CD4-positive, alpha-beta T cell (primary cell): ENCODE measurements at regions not wholly inside any gene's neighbourhood (a gene's known extent, or its start where the extent isn't known, plus 50 kb on each side); places are given as distances from the start of the nearest gene placed in this dataset.

Source experiments
- ATAC-seq: fragments of 200-7000 bp; cut with Tn5 transposase; one replicate; pipeline ENCODE4 v1.10.0; 2022; ENCODE audit warnings: mild to moderate bottlenecking; ENCODE audit not compliant: poor library complexity
- CTCF ChIA-PET: fragments of 350-600 bp; sonication (Branson Sonifier 250); formaldehyde crosslinking; loops from one replicate; lab custom pipeline; 2021; ENCODE audit warnings: antibody characterized with exemption, inconsistent platforms; lab: Charles Lee
- POLR2A ChIA-PET: fragments of 350-600 bp; sonication (Branson Sonifier 250); formaldehyde crosslinking; loops from one replicate; lab custom pipeline; 2021; ENCODE audit warnings: antibody characterized with exemption, inconsistent platforms; lab: Charles Lee
- DNase-seq, 14 experiments: peaks; one replicate each; pipeline ENCODE4 v3.0.0-alpha.2; 2013 to 2020; ENCODE audit warnings: mixed read lengths in 2 of 14
- H3K27ac ChIP-seq, 2 donors: one replicate each; pipeline versions ENCODE4 v1.5.1 to v1.7.0; 2013; ENCODE audit warnings: low read length in 2 of 2, low read depth in 1 of 2, mild to moderate bottlenecking in 1 of 2
- H3K27me3 ChIP-seq, 2 experiments: 1 replicate in 1 of 2; 2 replicates in 1 of 2; pipeline versions ENCODE4 v1.6.1 to v1.7.0; 2013; ENCODE audit warnings: low read length in 2 of 2, control low read depth in 1 of 2, mild to moderate bottlenecking in 1 of 2, moderate library complexity in 1 of 2; ENCODE audit not compliant: insufficient read depth in 2 of 2, control insufficient read depth in 1 of 2
- H3K36me3 ChIP-seq: one replicate; pipeline ENCODE4 v1.6.1; 2013; ENCODE audit warnings: low read length, control low read depth; ENCODE audit not compliant: insufficient read depth
- H3K4me1 ChIP-seq: one replicate; pipeline ENCODE4 v1.6.1; 2013; ENCODE audit warnings: low read length, control low read depth; ENCODE audit not compliant: insufficient read depth
- H3K4me3 ChIP-seq: one replicate; pipeline ENCODE4 v1.5.1; 2013; ENCODE audit warnings: mild to moderate bottlenecking, low read length, moderate library complexity
- H3K9me3 ChIP-seq, 2 experiments: 1 replicate in 1 of 2; 2 replicates in 1 of 2; pipeline versions ENCODE4 v1.6.1 to v1.7.0; 2013; ENCODE audit warnings: low read length in 2 of 2, mild to moderate bottlenecking in 2 of 2, control low read depth in 1 of 2, moderate library complexity in 1 of 2; ENCODE audit not compliant: control insufficient read depth in 1 of 2, insufficient read depth in 1 of 2
- H3K27ac Mint-ChIP-seq: one replicate; pipeline ENCODE4 v1.8.0; 2020; ENCODE audit warnings: mixed read lengths
- H3K27me3 Mint-ChIP-seq: one replicate; pipeline ENCODE4 v1.8.0; 2021; ENCODE audit warnings: mixed read lengths
- H3K36me3 Mint-ChIP-seq: one replicate; pipeline ENCODE4 v1.8.0; 2021; ENCODE audit warnings: low read depth, mixed read lengths
- H3K4me1 Mint-ChIP-seq: one replicate; pipeline ENCODE4 v1.8.0; 2021; ENCODE audit warnings: low read depth, mixed read lengths
- H3K4me3 Mint-ChIP-seq: one replicate; pipeline ENCODE4 v1.8.0; 2020; ENCODE audit warnings: mild to moderate bottlenecking, mixed read lengths
- H3K9me3 Mint-ChIP-seq: one replicate; pipeline ENCODE4 v1.8.0; 2020; ENCODE audit warnings: mixed read lengths
- intact Hi-C, 2 experiments: fragments of 100-400 bp; cut with DNase I in 1 of 2; cut with micrococcal nuclease in 1 of 2; formaldehyde crosslinking; loops; one replicate each; pipeline versions ENCODE4 v1.15.1 to v1.9.0; 2023 to 2025; cut with DNase I, micrococcal nuclease
- TF ChIP-seq, protein P1 (sequence below): fragments of 200-600 bp; IDR thresholded peaks from one replicate; pipeline ENCODE4 v1.8.0; 2022; ENCODE audit warnings: antibody characterized with exemption, mild to moderate bottlenecking

DNA sequence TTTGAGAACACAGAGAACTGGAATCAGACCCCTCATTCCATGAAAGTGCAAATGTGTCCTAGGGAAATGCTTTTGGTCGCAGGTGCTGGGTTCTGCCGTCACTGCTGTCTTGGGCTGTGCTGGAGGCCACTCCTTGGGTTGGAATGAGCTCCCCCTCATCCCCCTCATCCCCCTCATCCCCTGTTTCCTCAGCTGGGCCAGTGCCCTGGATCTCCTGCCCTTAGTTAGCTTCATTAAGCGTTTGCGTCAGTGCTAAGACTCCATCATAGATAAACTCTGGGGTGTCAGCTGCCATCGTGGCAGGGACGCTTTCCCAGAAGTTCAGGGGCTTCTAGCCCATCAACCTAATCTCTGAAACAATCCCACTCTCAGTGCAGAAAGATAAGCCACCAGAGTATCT, 97.1 kb upstream of the ZNF516 start:
- H3K27ac Mint-ChIP-seq: no peak overlapping the region
- peaks cover 4 to 8% of the 10 kb centered on the region in 2 experiments for H3K27me3 ChIP-seq
- peaks cover 11% of the 10 kb centered on the region for H3K4me1 Mint-ChIP-seq
- CTCF ChIA-PET: no interaction called here
- H3K36me3 Mint-ChIP-seq: no peaks in the 10 kb centered on the region
- no peaks in the 10 kb centered on the region for H3K36me3 ChIP-seq
- no peaks in the 10 kb centered on the region for H3K9me3 Mint-ChIP-seq
- no peak overlapping the region for H3K4me3 Mint-ChIP-seq
- ATAC-seq (no peak), DNase-seq (no peak)
- TF ChIP-seq, protein P1, sequence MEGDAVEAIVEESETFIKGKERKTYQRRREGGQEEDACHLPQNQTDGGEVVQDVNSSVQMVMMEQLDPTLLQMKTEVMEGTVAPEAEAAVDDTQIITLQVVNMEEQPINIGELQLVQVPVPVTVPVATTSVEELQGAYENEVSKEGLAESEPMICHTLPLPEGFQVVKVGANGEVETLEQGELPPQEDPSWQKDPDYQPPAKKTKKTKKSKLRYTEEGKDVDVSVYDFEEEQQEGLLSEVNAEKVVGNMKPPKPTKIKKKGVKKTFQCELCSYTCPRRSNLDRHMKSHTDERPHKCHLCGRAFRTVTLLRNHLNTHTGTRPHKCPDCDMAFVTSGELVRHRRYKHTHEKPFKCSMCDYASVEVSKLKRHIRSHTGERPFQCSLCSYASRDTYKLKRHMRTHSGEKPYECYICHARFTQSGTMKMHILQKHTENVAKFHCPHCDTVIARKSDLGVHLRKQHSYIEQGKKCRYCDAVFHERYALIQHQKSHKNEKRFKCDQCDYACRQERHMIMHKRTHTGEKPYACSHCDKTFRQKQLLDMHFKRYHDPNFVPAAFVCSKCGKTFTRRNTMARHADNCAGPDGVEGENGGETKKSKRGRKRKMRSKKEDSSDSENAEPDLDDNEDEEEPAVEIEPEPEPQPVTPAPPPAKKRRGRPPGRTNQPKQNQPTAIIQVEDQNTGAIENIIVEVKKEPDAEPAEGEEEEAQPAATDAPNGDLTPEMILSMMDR: no peak
- no peak overlapping the region for H3K4me3 ChIP-seq
- POLR2A ChIA-PET: no interaction called here
- H3K4me1 ChIP-seq: no peaks in the 10 kb centered on the region
- H3K27me3 Mint-ChIP-seq: peaks cover 67% of the 10 kb centered on the region
- no peaks in the 10 kb centered on the region for H3K9me3 ChIP-seq
- intact Hi-C loops: no loop called here
- H3K27ac ChIP-seq: no peak overlapping the region

DNA sequence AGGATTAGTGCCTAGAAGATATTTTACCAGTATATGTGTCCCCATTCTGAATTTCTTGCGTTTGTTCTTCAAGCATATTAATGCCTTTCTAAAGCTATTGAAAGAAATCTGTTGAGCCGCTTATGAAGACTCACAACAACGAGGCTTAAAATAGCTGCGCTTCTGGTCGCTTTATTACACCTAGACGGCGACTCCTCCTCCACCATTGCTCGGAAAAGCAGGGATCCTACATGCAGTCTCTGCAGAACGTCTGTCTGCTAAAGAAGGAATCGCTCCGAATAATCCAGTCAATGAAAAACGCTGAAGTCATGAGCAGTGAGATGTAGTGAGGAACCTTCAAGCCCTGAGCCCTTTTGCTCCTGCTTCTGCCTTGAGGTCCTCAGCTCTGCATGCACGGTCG, 94.8 kb upstream of the ZNF516 start:
- H3K9me3 ChIP-seq: no peaks in the 10 kb centered on the region
- TF ChIP-seq, protein P1: no peak
- no peak overlapping the region for H3K27ac Mint-ChIP-seq
- no peaks in the 10 kb centered on the region for H3K36me3 Mint-ChIP-seq
- no peak overlapping the region for H3K27ac ChIP-seq
- no peak overlapping the region for H3K4me3 Mint-ChIP-seq
- peaks cover 11% of the 10 kb centered on the region for H3K4me1 Mint-ChIP-seq
- DNase-seq (no peak), ATAC-seq (no peak)
- POLR2A ChIA-PET: no interaction called here
- CTCF ChIA-PET: no interaction called here
- H3K4me1 ChIP-seq: no peaks in the 10 kb centered on the region
- H3K9me3 Mint-ChIP-seq: no peaks in the 10 kb centered on the region
- intact Hi-C loops: no loop called here
- peaks cover 4 to 8% of the 10 kb centered on the region in 2 experiments for H3K27me3 ChIP-seq
- peaks cover 63% of the 10 kb centered on the region for H3K27me3 Mint-ChIP-seq
- no peak overlapping the region for H3K4me3 ChIP-seq
- no peaks in the 10 kb centered on the region for H3K36me3 ChIP-seq

DNA sequence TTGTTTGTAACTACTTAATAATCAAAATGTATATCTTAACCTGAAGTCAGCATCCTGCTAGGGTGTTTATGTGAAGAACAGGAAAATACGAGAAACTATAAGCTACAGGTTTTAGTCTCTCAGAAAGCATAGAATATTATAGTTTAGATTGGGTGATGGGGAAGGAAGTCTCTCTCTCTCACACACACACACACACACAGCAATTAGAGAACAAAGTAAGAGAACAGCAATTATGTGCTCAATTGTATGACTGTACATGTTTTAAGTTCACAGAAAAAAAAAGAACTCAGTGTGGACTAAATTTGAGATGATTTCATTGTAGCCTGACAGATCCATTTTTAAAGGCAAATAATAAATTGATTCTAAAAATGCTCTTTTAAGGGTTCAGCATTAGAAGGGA, 94.3 kb upstream of the ZNF516 start:
- DNase-seq (no peak), ATAC-seq (no peak)
- H3K9me3 Mint-ChIP-seq: no peaks in the 10 kb centered on the region
- intact Hi-C loops: no loop called here
- peaks cover 11% of the 10 kb centered on the region for H3K4me1 Mint-ChIP-seq
- H3K36me3 ChIP-seq: no peaks in the 10 kb centered on the region
- peak overlapping the region; percentile 16 for H3K4me3 Mint-ChIP-seq
- no peak overlapping the region for H3K27ac Mint-ChIP-seq
- TF ChIP-seq, protein P1: no peak
- no peaks in the 10 kb centered on the region for H3K36me3 Mint-ChIP-seq
- H3K9me3 ChIP-seq: no peaks in the 10 kb centered on the region
- no peak overlapping the region for H3K27ac ChIP-seq
- H3K4me1 ChIP-seq: no peaks in the 10 kb centered on the region
- H3K4me3 ChIP-seq: no peak overlapping the region
- peaks cover 4 to 8% of the 10 kb centered on the region in 2 experiments for H3K27me3 ChIP-seq
- POLR2A ChIA-PET: no interaction called here
- CTCF ChIA-PET: no interaction called here
- H3K27me3 Mint-ChIP-seq: peaks cover 59% of the 10 kb centered on the region
